HG02970 (cell line): ENCODE measurements at regions not wholly inside any gene's neighbourhood (a gene's known extent, or its start where the extent isn't known, plus 50 kb on each side); places are given as distances from the start of the nearest gene placed in this dataset.

Experiments
- ATAC-seq: cut with Tn5 transposase; IDR thresholded peaks from one replicate; pipeline ENCODE4 v1.9.1; 2021; ENCODE audit warnings: mild to moderate bottlenecking, moderate library complexity, moderate number of reproducible peaks; ENCODE audit not compliant: unreplicated experiment, low FRiP score

DNA sequence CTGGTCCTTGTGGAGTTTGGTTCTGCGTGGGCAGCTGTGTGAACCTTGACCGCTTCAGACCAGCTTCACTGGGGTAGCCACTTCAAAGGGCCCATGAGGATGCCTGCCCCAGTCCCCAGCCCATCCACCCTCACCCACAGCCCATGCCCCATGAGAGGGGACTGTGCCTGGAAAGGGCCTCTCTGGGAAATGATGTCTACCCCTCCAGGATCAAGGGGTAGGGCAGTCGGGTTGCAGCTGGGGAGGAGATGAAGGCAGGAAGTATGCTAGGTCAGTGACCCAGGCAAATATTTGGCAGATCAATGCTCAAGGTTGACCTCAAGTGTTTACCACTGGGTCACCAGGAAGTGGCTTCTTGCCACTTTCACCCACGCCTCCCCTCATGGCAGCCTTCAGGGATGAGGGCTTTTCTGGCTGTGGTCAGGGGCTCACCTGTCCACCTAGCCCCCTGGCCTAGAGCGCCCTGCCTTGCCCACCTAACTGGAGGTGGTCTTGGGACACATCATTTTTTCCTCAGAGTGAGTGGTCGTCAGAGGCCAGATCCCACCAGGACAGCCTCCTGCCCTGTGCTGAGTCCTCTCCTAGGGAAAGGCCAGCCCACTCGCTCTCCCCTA, 109.5 kb downstream of the SNX5 start:
- ATAC-seq, result no peak

DNA sequence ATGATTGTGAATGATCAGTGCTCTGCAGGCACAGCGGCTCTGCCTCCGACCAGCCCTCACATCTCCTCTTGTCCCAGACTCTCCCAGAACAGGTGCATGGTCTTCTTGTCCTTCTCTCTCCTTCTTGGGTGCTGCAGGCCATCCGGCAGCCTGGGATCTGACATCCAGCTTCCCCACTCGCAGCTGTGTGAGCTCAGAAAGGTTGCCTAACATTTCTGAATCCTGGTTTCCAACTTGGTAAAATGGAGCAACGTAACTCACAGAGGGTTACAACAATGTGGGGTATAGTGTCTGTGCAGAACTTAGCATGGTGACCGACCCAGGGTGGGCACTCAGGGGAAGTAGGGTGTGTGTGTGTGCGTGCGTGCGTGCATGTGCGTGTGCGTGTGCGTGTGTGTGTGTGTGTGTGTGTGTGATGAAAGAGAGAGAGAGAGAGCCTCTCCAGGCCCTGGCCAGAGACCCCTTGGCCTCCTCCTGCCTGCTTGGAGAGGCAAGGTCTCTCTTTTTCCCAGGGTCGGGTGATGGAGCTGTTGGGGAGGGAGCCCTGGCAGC, 110.1 kb downstream of the SNX5 start:
- ATAC-seq, result no peak

DNA sequence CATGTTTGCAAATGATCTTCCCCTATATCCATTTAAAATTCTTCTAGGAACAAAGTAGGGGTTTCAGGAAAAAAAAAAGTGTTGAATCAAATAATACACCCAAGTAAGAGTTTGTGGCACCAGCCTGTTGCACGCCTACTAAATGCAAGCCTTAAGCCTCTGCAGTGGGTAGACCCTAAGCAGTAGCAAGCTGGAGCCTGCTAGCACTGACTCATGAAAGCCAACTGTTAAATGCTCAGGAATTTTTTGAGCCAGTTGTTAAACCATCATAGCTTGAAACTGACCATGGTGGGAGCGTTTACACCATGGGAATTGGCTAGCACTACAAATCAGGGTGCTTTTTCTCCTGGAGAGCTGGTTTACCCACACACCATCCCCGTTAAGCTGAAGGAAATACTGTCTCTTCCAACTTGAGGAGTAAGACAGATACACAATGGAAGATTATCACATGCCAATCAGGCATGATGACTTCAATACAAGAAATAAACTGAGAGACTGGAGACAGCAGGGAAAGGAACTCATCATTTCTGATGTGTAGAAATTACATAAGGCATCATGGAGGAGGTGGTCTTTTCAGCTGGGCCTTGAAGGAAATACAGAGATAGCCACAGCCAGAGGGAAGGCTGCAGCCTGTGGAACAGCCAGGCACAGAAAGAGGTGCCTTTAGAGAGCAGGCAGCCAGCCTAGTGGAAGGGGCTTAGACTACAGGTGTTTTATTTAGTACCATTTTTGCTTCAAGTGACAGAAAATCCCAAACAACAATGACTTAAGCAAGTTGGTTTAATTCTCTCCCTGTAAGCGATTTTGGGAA, 110.8 kb downstream of the SNX5 start:
- no peak for ATAC-seq

DNA sequence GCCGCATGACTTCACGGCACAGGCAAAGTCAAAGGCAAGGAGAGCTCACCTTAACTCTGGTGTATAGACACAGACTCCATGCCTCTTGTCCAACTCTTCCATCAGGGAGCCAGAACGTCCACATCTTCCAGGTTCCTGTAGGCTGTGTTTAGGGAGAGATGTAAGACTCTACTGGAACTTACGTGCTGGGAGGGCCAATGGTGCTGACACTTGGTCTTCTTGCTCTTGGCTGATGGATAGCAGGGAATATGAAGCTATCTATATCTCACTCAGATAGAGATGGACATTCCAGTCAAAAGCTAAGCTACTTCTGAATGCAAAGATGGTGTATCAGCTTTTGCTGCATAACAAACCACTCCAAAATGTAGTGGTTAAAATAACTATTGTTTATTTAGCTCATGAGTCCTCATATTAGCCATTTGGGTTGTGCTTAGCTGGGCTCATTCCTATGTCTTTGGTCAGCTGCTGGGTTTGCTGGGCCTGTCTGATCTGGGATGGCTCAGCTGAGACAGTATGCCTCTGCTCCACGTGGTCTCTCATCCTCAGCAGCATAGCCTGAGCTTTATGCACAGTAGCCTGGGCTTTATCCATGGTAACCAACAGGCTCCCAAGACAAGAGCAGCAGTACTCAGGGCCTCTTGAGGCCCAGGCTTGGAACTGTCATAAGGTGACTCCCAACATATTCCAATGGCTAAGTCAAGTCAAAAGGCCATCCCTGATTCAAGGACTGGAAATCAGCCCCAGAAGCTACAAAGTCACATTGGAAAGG, 111.6 kb downstream of the SNX5 start:
- ATAC-seq, result no peak

DNA sequence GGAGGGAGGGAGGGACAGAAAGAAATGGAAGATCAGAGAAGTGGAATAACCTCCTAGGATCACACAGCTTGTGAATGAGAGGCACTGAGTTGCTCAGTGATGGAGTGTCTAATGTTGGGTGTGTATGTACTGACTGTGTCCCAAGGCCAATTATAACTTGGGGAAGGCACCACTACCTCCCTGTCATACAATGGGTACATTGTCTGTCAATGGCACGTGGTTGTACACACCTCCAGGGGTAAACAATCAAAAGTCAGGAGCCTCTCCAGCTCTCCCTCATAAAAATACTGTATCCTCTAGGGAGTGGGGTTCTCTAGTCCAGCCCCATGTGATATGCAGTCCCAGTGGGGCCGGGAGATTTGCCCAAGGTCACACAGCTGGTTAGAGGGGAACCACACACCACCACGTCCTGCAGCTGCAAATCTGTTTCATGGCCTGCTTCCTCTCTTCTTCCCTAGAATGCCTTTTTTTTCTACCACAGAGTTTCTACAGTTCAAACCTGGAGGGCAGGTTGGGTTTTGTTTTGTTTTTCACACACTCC, 112.5 kb downstream of the SNX5 start:
- peak; percentile 72 for ATAC-seq

DNA sequence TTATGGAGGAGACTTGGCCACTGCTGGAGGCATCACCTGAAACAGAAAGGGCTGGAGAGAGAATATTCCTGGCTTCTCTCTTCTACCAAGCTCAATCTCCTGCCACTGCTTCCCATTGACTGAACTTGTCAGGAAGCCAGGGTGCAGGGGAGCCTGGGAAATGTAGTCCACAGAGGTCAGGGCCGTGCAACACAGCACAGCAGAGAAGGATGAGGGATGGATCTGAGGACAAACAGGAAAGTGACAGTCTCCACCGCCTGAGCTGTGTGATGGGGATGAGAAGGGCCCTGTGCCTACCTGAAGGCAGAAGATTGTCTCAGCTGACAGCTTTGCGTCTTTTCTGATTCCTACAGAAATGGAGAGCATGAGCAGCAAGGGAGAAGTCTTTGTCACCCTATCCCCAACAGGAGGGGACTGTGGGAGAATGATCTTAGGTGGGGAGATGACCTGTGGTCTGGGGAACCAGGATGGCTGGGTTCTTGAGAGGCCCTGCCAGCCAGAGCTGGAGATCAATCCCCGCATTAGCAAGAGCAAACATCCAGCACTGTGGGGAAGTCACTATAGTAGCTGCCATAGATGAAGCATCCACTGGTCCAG, 114.2 kb downstream of the SNX5 start:
- no peak for ATAC-seq

DNA sequence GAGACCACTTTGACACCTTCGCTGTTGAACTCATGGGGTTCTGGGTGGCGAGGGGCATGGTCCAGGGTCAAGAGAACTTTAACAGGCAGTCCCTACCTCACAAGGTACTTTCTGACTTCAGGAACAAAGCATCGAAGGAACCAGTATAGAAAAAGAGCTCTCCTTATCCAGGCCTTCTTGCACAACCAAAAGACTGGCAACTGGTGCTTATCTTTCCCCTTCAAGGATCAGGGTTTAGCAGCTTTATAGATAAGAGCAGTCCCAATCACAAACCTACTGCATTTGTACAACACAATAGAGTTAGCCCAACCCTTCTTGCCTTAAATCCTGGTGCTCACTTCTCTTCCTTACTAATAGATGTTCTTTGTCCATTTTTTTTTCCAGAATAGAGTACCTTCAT, 116.3 kb downstream of the SNX5 start:
- no peak for ATAC-seq

DNA sequence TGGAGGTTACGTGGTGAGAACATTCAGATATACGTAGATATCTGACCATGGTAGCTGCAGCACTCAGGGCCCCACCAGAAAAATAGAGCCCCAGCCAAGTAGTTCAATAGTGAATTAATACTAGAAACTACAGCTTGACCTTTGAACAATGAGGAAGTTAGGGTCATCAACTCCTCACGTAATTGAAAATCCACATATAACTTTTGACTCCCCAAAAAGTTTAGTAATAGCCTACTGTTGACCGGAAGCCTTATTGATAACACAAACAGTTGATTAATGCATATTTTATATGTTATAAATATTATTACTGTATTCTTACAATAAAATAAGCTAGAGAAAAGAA, 117.9 kb downstream of the SNX5 start:
- no peak for ATAC-seq

DNA sequence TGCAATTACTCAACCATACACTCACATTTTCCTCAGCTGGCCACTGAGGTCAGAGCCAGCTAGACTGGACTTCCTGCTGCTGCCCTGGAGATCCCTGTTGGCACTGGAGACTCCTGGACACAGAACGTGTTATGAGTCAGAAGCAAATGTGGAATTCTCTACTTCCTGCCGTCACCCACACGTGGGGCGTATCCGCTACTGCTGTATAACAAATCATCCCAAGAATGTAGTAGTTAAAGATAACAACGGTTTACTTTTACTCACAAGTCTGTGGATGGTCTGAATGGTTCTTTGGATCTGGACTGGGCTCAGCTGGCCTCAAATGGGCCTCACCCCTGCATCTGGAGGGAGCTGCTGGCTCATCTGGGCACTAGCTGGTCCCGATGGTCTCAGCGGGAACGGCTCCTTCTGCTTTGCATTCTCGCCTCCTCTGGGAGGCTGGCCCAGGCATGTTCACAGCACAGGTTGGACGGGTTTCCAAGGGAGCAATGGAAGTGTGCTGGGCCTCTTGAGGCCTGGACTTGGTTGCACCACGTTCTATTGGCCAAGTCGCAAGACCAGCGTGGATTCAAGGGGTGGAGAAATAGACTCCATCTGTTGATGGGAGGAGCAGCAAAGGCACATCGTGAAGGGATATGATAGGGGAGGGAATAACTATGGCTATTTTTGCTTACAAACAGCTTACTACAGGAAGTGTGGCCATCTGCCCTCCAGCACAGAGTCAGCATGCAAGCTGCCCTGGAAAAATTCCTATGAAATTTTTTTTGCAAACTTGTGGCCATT, 118.5 kb downstream of the SNX5 start:
- ATAC-seq, result no peak

DNA sequence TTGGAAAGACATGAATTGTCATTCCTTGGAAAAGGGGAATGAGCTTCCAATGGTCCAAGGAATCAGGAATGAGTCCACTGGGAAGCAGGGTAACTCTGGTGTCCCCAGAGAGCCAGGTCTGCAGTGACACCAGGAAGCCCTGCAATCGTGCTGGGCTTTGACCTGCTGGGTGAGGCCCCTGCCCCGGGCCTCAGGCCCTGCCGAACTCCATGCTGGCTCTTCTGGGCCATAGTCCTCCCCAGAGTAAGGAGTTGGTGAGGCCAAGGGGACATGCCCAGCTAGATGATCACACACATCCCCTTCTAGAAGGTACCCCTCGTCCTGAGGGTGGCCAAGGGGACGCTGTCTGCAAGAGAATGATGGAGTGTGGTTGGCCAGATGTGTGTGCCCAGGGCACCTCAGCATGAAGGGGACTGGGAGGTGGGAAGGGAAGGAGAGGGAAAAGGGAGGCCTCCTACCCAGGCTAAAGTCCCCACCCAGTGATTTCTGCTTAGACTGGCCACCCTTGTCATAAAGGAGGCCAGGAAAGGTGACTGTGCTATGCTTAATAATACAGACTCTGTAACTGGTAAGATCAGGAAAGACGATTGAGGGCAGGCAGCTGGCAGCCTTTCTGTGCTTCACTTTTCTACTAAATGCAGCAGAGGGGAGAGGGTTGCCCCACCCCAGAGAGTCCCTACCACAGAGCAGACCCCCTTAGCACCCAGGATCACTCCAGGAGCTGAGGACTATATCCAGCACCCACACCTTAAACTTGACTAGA, 119.3 kb downstream of the SNX5 start:
- no peak for ATAC-seq

DNA sequence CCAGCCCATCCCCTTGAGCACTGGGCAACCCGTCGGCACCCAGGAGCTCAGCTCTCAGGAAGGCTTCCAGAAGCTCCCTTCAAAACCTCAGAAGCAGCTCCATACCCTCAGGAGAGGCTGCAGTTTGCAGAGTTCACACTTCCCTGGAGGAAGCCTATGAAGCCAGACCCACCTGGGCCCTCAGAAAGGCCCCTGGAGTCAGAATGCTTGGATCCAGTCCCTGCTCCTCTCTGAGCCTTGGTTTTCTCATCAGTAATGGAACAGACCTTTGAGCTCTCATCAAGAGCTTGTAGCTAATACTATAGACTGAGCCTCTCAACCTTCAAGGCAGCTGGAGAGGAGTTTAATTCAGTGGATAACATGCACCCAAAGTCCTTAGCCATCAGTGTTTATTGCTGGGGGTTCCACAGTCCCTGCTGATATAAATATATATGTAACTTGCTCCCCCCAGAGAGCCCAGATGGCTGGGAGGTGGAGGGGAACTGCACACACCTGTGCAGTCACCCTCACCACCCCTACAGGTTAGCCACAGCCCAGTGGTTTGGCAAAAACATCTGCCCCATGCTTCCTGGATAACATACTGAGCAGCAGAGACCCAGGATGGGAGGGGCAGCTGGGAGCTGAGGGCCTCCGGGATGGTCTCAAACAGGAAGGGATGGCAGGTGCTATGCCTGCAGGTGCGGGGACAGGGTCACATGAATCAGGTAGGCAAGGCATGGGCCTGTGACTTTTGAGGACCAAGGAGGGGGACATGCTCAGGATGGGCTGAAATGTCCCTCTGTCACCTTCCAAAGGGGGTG, 120.1 kb downstream of the SNX5 start:
- no peak for ATAC-seq

DNA sequence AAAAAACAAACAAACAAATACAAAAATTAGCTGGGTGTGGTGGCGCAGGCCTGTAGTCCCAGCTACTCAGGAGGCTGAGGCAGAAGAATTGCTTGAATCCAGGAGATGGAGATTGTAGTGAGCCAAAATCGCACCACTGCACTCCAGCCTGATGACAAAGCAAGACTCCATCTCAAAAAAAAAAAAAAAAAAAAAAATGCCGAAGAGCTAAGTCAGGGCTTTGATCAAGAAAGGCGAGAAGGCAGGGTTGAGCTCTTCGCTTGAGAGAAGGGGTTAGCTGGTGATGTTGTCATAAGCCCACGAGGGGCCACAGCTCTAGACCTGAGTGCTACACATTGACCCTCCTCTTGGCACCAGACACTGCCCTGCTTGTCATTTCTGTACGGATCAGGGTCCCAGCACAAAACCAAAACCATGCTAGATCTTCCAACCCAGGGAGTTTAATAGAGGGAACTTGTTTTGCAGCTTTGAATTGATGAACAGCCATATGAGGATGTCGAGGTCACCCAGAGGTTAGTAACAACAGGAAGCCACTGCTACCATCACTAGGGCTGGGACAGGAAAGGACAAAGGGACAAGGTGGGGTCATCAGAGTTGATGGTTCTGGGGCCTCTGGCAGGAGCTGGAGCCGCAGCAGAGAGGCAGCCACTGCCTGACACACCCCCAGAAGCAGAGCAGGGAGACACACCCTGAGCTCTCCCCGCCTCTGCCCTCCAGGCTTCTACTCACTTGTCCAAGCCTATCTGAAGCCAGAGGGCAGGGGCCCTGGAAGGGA, 122.7 kb downstream of the SNX5 start:
- ATAC-seq, result no peak

DNA sequence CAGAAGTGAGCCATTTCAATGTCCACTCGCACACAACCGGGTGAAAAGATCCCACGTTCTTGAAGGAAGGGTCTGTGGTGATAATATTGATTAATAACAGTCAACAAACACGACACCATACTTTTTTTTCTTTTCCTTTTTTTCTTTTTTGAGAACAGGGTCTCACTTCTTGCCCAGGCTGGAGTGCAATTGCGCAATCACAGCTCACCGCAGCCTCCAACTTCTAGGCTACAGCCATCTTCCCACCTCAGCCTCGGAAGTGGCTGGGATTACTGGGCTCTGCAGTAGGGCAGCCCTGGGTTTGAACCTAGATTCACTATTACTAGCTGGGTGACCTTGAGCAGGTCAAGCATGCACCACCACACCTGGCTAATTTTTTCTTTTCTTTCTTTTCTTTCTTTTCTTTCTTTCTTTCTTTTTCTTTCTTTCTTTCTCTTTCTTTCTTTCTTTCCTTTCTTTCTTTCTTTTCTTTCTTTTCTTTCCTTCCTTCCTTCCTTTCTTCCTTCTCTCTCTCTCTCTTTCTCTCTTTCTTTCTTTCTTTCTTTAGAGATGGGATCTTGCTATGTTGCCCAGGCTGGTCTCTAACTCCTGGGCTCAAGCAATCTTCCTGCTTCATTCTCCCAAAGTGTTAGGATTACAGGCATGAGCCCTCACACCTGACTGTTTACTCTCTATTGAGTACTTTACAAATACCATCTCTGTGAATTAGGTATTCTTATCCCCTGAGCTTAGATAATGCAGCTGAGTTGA, 123.9 kb downstream of the SNX5 start:
- no peak for ATAC-seq

DNA sequence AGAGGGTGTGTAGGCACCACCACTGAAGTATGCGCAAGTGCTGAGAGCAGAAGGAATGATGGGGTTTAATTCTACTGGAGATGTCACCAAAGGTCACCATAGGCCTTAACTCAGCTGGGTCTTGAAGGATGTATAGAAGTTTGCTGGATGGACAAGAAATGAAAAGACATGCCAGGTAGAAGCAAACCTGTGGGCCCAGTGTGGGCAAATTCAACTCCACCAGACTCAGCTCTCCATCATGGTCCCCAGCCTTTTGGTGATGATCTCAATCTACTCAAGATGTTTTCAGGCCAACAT, 124.5 kb downstream of the SNX5 start:
- ATAC-seq, result no peak

DNA sequence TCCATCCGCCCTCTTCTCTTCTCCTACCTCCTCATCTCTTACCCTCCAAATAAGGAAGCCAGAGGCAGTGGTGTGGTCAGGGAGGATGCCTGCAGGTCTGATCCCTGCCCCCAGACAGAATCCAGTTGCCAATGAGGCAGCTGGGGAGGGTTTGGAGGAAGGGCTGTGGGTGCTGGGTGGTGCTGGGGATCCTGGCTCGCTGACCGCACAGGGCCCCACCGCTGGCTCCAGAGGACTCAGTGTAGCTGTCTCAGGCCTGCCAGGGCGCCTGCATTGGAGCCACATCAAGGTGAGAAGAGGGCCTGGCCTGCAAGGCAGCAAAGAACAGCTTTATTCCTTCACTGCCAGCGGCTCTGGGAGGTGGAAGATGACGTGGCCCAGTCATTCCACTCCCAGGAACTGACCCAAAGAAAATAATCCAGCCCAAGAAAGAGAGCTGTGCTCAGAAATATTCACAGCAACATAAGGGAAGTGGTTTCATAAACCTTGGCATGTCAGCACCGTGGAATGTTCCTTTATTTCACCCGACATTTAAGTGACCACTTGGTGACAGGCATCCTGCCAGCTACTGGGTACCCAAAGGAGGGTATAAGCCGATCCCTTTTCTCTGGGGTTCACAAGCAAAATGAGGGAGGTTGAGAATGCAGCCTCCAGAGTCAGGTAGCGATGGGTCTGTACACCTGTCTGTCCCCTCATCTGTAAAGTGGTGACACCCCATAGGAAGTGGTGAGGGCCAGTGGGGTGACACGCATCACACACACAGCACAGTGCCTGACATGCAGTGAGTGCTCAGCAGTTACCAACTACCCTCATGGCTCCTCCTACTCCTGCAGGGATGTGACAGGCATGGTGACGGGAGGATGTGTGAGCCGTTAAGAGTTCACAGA, 125.1 kb downstream of the SNX5 start:
- no peak for ATAC-seq

DNA sequence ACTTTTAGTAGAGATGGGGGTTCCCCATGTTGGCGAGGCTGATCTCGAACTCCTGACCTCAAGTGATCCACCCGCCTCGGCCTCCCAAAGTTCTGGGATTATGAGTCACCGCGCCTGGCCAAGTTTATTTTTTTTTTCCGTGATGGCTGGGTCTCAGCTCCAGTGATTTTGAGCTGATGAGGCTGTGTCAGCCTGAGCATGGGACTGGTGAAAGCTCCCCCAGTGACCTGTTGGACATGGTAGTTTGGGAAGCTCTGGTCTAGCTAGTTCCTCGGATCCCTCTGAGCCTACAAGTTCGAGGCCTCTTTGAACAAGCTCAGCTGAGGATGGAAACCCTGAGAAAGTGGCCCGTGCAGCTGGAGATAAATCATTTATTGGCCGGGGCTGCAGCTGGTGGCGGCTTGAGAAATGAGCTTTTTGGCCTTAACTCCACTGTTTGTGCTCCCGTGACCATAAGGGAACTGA, 126.8 kb downstream of the SNX5 start:
- no peak for ATAC-seq
